ENCODE measurements at regions not wholly inside any gene's neighbourhood (a gene's known extent, or its start where the extent isn't known, plus 50 kb on each side); places are given as distances from the start of the nearest gene placed in this dataset.

- Histone ChIP-seq H3K4me3 (no peak overlapping the region), H3K4me2 (no peak overlapping the region), H3K9me3 (ENCODE audit: low read depth) (no peaks in the 10 kb centered on the region), H3K4me1 (ENCODE audit: insufficient read depth) (no peaks in the 10 kb centered on the region), H3K79me2 (no peaks in the 10 kb centered on the region), H3K27ac (no peak overlapping the region), H3K27me3 (no peaks in the 10 kb centered on the region), H3K36me3 (replicated peaks; ENCODE audit: insufficient read depth, low read depth) (no peaks in the 10 kb centered on the region), H3K9me2 (replicated peaks; ENCODE audit: insufficient read depth) (no peaks in the 10 kb centered on the region), H2AFZ (no peak overlapping the region), H4K20me1 (ENCODE audit: insufficient read depth, poor library complexity, severe bottlenecking) (no peaks in the 10 kb centered on the region)
- WGBS (ENCODE audit: low lambda C conversion rate, missing lambda C conversion rate), result 95% methylated on average over 5 of the region's 5 CpGs
- no peak for TF ChIP-seq EZH2 (IDR thresholded peaks at IDR 0.05; ENCODE audit: borderline replicate concordance)
- TF ChIP-seq CTCF (IDR thresholded peaks at IDR 0.05; ENCODE audit: poor library complexity), result no peak
- TF ChIP-seq EZH2phosphoT487 (IDR thresholded peaks at IDR 0.05; ENCODE audit: low read depth, severe bottlenecking, unreplicated experiment), result no peak
- DNase-seq (ENCODE audit: low spot score), result no peak
Observed at GRCh38 chrX:25068340-25068739, 52.6 kb upstream of the ARX start.

- Histone ChIP-seq H3K27me3 (no peaks in the 10 kb centered on the region), H3K4me2 (no peak overlapping the region), H3K79me2 (no peaks in the 10 kb centered on the region), H3K9me3 (ENCODE audit: low read depth) (no peaks in the 10 kb centered on the region), H4K20me1 (ENCODE audit: insufficient read depth, poor library complexity, severe bottlenecking) (no peaks in the 10 kb centered on the region), H3K27ac (no peak overlapping the region), H3K36me3 (replicated peaks; ENCODE audit: insufficient read depth, low read depth) (no peaks in the 10 kb centered on the region), H3K4me1 (ENCODE audit: insufficient read depth) (no peaks in the 10 kb centered on the region), H3K9me2 (replicated peaks; ENCODE audit: insufficient read depth) (no peaks in the 10 kb centered on the region), H2AFZ (no peak overlapping the region), H3K4me3 (no peak overlapping the region)
- no peak for TF ChIP-seq CTCF (IDR thresholded peaks at IDR 0.05; ENCODE audit: poor library complexity)
- TF ChIP-seq EZH2phosphoT487 (IDR thresholded peaks at IDR 0.05; ENCODE audit: low read depth, severe bottlenecking, unreplicated experiment), result no peak
- no peak for TF ChIP-seq EZH2 (IDR thresholded peaks at IDR 0.05; ENCODE audit: borderline replicate concordance)
- DNase-seq (ENCODE audit: low spot score), result no peak
- WGBS (ENCODE audit: low lambda C conversion rate, missing lambda C conversion rate), result 89% methylated on average over 4 of the region's 4 CpGs
Observed at GRCh38 chrX:25067271-25068172, 51.8 kb upstream of the ARX start.

DNA sequence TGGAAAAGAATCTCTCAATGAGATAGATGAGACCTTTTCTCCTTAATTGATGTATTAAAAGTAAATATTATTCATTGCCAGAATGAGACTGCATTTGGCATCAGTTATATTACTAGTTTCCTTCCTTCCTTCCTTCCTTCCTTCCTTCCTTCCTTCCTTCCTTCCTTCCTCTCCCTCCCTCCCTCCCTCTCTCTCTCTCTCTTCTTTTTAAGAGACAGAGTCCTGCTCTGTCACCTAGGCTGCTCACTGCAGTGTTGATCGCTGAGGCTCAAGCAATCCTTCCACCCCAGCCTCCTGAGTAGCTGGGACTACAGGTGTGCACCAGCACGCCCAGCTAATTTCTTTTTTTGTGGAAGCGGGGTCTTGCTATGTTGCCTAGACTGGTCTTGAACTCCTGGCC is 50.4 kb upstream of the ARX start:
- no peak overlapping the region for H3K4me3 ChIP-seq
- WGBS (ENCODE audit: low lambda C conversion rate, missing lambda C conversion rate), result 83% methylated on average over 3 of the region's 3 CpGs
- H3K27me3 ChIP-seq, result no peaks in the 10 kb centered on the region
- no peak overlapping the region for H3K4me2 ChIP-seq
- H2AFZ ChIP-seq, result no peak overlapping the region
- H3K9me2 ChIP-seq (replicated peaks; ENCODE audit: insufficient read depth), result no peaks in the 10 kb centered on the region
- no peaks in the 10 kb centered on the region for H3K9me3 ChIP-seq (ENCODE audit: low read depth)
- no peak for TF ChIP-seq EZH2 (IDR thresholded peaks at IDR 0.05; ENCODE audit: borderline replicate concordance)
- no peak for TF ChIP-seq CTCF (IDR thresholded peaks at IDR 0.05; ENCODE audit: poor library complexity)
- TF ChIP-seq EZH2phosphoT487 (IDR thresholded peaks at IDR 0.05; ENCODE audit: low read depth, severe bottlenecking, unreplicated experiment), result no peak
- H3K36me3 ChIP-seq (replicated peaks; ENCODE audit: insufficient read depth, low read depth), result no peaks in the 10 kb centered on the region
- H3K79me2 ChIP-seq, result no peaks in the 10 kb centered on the region
- H3K4me1 ChIP-seq (ENCODE audit: insufficient read depth), result no peaks in the 10 kb centered on the region
- no peaks in the 10 kb centered on the region for H4K20me1 ChIP-seq (ENCODE audit: insufficient read depth, poor library complexity, severe bottlenecking)
- H3K27ac ChIP-seq, result no peak overlapping the region
- DNase-seq (ENCODE audit: low spot score), result no peak
